IMR-90 (cell line): ENCODE measurements at regions not wholly inside any gene's neighbourhood (a gene's known extent, or its start where the extent isn't known, plus 50 kb on each side); places are given as distances from the start of the nearest gene placed in this dataset.
A peak's percentile ranks its signal among the peaks of the same experiment; 100 is the strongest.

Source experiments
- ATAC-seq: fragments of 200-7000 bp; cut with Tn5 transposase; 2 replicates; pipeline ENCODE4 v1.9.1; 2020; ENCODE audit warnings: low read depth, mild to moderate bottlenecking, moderate library complexity
- BruUV-seq: library from RNA; stranded (reverse); fragments of 400-500 nt; replicated peaks from 2 replicates; lab custom pipeline; 2021; lab: Mats Ljungman, UMichigan
- CTCF ChIA-PET: fragments of 300-600 bp; formaldehyde crosslinking; extraction: SDS; loops from one replicate; lab custom pipeline; 2021; ENCODE audit warnings: antibody characterized with exemption; lab: Yijun Ruan, JAX
- POLR2A ChIA-PET: fragments of 300-600 bp; sonication (Branson Sonifier 250); formaldehyde crosslinking; loops from one replicate; lab custom pipeline; 2022; ENCODE audit warnings: antibody characterized with exemption; ENCODE audit not compliant: unreplicated experiment; lab: Charles Lee
- DNase-seq: peaks from one replicate; pipeline ENCODE4 v3.0.0; 2013
- H2AFZ ChIP-seq: replicated peaks from 2 replicates; pipeline ENCODE3; 2013; ENCODE audit warnings: low read length, mild to moderate bottlenecking; ENCODE audit not compliant: poor library complexity
- H2AK5ac ChIP-seq: 2 replicates; pipeline ENCODE4 v1.6.1; 2013; ENCODE audit warnings: low read depth, low read length, inconsistent platforms
- H2AK9ac ChIP-seq: replicated peaks from 2 replicates; pipeline ENCODE3; 2013; ENCODE audit warnings: mild to moderate bottlenecking, low read depth, low read length, moderate library complexity; ENCODE audit not compliant: poor library complexity
- H2BK120ac ChIP-seq: 2 replicates; pipeline ENCODE4 v1.6.1; 2013; ENCODE audit warnings: low read depth, low read length, inconsistent platforms
- H2BK15ac ChIP-seq: 3 replicates; pipeline ENCODE4 v1.6.1; 2013; ENCODE audit warnings: low read depth, low read length, inconsistent platforms
- H2BK20ac ChIP-seq: 2 replicates; pipeline ENCODE4 v1.6.1; 2013; ENCODE audit warnings: low read depth, mild to moderate bottlenecking, inconsistent platforms, low read length, moderate library complexity
- H2BK5ac ChIP-seq: 2 replicates; pipeline ENCODE4 v1.6.1; 2013; ENCODE audit warnings: mild to moderate bottlenecking, low read depth, low read length, inconsistent platforms; ENCODE audit not compliant: poor library complexity, severe bottlenecking
- H3K14ac ChIP-seq: replicated peaks from 2 replicates; pipeline ENCODE4 v1.6.1; 2013; ENCODE audit warnings: low read depth, low read length, inconsistent platforms
- H3K18ac ChIP-seq: 2 replicates; pipeline ENCODE4 v1.6.1; 2013; ENCODE audit warnings: low read depth, low read length, control low read depth
- H3K23ac ChIP-seq: 2 replicates; pipeline ENCODE4 v1.6.1; 2013; ENCODE audit warnings: low read depth, low read length, inconsistent platforms
- H3K27ac ChIP-seq: 2 replicates; pipeline ENCODE4 v1.5.1; 2013; ENCODE audit warnings: mild to moderate bottlenecking, control low read depth, low read length; ENCODE audit not compliant: insufficient read depth
- H3K27me3 ChIP-seq: 2 replicates; pipeline ENCODE4 v1.6.1; 2013; ENCODE audit warnings: low read length; ENCODE audit not compliant: control insufficient read depth, insufficient read depth
- H3K36me3 ChIP-seq: 2 replicates; pipeline ENCODE4 v1.6.1; 2013; ENCODE audit warnings: low read length, mixed read lengths; ENCODE audit not compliant: control insufficient read depth, insufficient read depth
- H3K4ac ChIP-seq: 2 replicates; pipeline ENCODE4 v1.6.1; 2013; ENCODE audit warnings: low read depth, low read length, inconsistent platforms
- H3K4me1 ChIP-seq: 2 replicates; pipeline ENCODE4 v1.6.1; 2013; ENCODE audit warnings: low read length, mixed read lengths; ENCODE audit not compliant: control insufficient read depth, insufficient read depth
- H3K4me2 ChIP-seq: 2 replicates; pipeline ENCODE4 v1.6.1; 2013; ENCODE audit warnings: low read depth, mild to moderate bottlenecking, control low read depth, low read length, moderate library complexity
- H3K4me3 ChIP-seq: 2 replicates; pipeline ENCODE4 v1.5.1; 2013; ENCODE audit warnings: low read depth, mild to moderate bottlenecking, control low read depth, low read length, moderate library complexity; ENCODE audit not compliant: insufficient read depth
- H3K56ac ChIP-seq: 2 replicates; pipeline ENCODE4 v1.6.1; 2013; ENCODE audit warnings: low read length, inconsistent platforms; ENCODE audit not compliant: insufficient read depth; ENCODE audit errors: extremely low read depth
- H3K79me1 ChIP-seq, 2 experiments: 2 replicates each; pipeline ENCODE4 v1.6.1; 2013; ENCODE audit warnings: low read length in 2 of 2, inconsistent platforms in 1 of 2, low read depth in 1 of 2
- H3K9ac ChIP-seq: 2 replicates; pipeline ENCODE4 v1.6.1; 2013; ENCODE audit warnings: low read depth, low read length, control low read depth
- H3K9me1 ChIP-seq: 2 replicates; pipeline ENCODE4 v1.6.1; 2013; ENCODE audit warnings: low read length, inconsistent platforms; ENCODE audit not compliant: insufficient read depth
- H3K9me3 ChIP-seq: 2 replicates; pipeline ENCODE4 v1.6.1; 2013; ENCODE audit warnings: low read length; ENCODE audit not compliant: control insufficient read depth, insufficient read depth
- H4K20me1 ChIP-seq: 2 replicates; pipeline ENCODE4 v1.6.1; 2013; ENCODE audit warnings: low read length, inconsistent platforms; ENCODE audit not compliant: insufficient read depth
- H4K5ac ChIP-seq: 2 replicates; pipeline ENCODE4 v1.6.1; 2013; ENCODE audit warnings: mild to moderate bottlenecking, low read depth, low read length, control low read depth
- H4K8ac ChIP-seq, 2 experiments: 2 replicates each; pipeline ENCODE4 v1.6.1; 2013; ENCODE audit warnings: low read depth in 2 of 2, low read length in 2 of 2, control low read depth in 1 of 2, inconsistent platforms in 1 of 2
- H4K91ac ChIP-seq: 2 replicates; pipeline ENCODE4 v1.6.1; 2013; ENCODE audit warnings: low read depth, low read length, inconsistent platforms; ENCODE audit not compliant: insufficient read depth
- BHLHE40 ChIP-seq: fragments of 150-350 bp; IDR thresholded peaks from 2 replicates; pipeline ENCODE4 v1.6.1; 2016; ENCODE audit warnings: mild to moderate bottlenecking, low read depth, low read length
- CEBPB ChIP-seq: IDR thresholded peaks from 2 replicates; pipeline ENCODE4 v1.6.1; 2012; ENCODE audit warnings: low read depth, low read length, improper control_type of control experiment
- CHD1 ChIP-seq: IDR thresholded peaks from 2 replicates; pipeline ENCODE4 v1.6.1; 2012; ENCODE audit warnings: low read depth, low read length, improper control_type of control experiment
- FOS ChIP-seq: fragments of 150-350 bp; IDR thresholded peaks from 2 replicates; pipeline ENCODE4 v1.6.1; 2016; ENCODE audit warnings: low read depth, low read length
- MAFK ChIP-seq: IDR thresholded peaks from 2 replicates; pipeline ENCODE4 v1.6.1; 2012; ENCODE audit warnings: low read depth, low read length, improper control_type of control experiment
- MAZ ChIP-seq: IDR thresholded peaks from 2 replicates; pipeline ENCODE4 v1.6.1; 2012; ENCODE audit warnings: low read depth, mild to moderate bottlenecking, low read length, improper control_type of control experiment, moderate library complexity, borderline replicate concordance
- MXI1 ChIP-seq: IDR thresholded peaks from 2 replicates; pipeline ENCODE4 v1.6.1; 2012; ENCODE audit warnings: low read depth, mild to moderate bottlenecking, low read length, moderate library complexity, borderline replicate concordance
- NFE2L2 ChIP-seq: fragments of 150-350 bp; IDR thresholded peaks from 2 replicates; pipeline ENCODE4 v1.6.1; 2016; ENCODE audit warnings: low read depth, mild to moderate bottlenecking, low read length
- POLR2A ChIP-seq: IDR thresholded peaks from 2 replicates; pipeline ENCODE4 v1.6.1; 2012; ENCODE audit warnings: mild to moderate bottlenecking, low read depth, low read length
- RAD21 ChIP-seq: IDR thresholded peaks from 2 replicates; pipeline ENCODE4 v1.6.1; 2012; ENCODE audit warnings: low read length, improper control_type of control experiment
- RCOR1 ChIP-seq: IDR thresholded peaks from 2 replicates; pipeline ENCODE4 v1.6.1; 2012; ENCODE audit warnings: mild to moderate bottlenecking, low read length, improper control_type of control experiment; ENCODE audit not compliant: insufficient replicate concordance
- RFX5 ChIP-seq: IDR thresholded peaks from 2 replicates; pipeline ENCODE4 v1.8.0; 2012; ENCODE audit warnings: low read depth, mild to moderate bottlenecking, low read length, moderate library complexity
- SMC3 ChIP-seq: fragments of 150-350 bp; IDR thresholded peaks from 2 replicates; pipeline ENCODE4 v1.6.1; 2016; ENCODE audit warnings: low read depth, mild to moderate bottlenecking, antibody characterized with exemption, low read length, moderate library complexity
- USF2 ChIP-seq: fragments of 150-350 bp; IDR thresholded peaks from 2 replicates; pipeline ENCODE4 v1.6.1; 2017; ENCODE audit warnings: mild to moderate bottlenecking, antibody characterized with exemption, low read length, low read depth
- WGBS, 2 experiments: methylation state at CpG; one replicate each; pipeline versions ENCODE4 v1.1.5 to v1.1.7; 2013; ENCODE audit warnings: missing lambda C conversion rate in 2 of 2; ENCODE audit not compliant: insufficient read length in 1 of 2; ENCODE audit errors: extremely low coverage in 2 of 2; 5-methylcytosine and 5-hydroxymethylcytosine counted together
- dilution Hi-C: fragments of 300-500 bp; cut with HindIII; formaldehyde crosslinking; loops from one replicate; pipeline ENCODE4 v1.14.3; 2018; ENCODE audit warnings: low sequenced_read_pairs; ENCODE audit not compliant: unreplicated experiment
- in situ Hi-C: fragments of 300-500 bp; cut with MboI; formaldehyde crosslinking; loops from 3 replicates; pipeline ENCODE4 v1.14.3; 2019; ENCODE audit warnings: low sequenced_read_pairs, inconsistent platforms, mixed read lengths
- intact Hi-C: fragments of 100-400 bp; cut with micrococcal nuclease; formaldehyde crosslinking; loops from 2 replicates; pipeline ENCODE4 v1.10.0; 2022
- TF ChIP-seq, protein P1 (sequence below): conservative IDR thresholded peaks from 2 replicates; pipeline ENCODE4 v1.5.1; 2012; ENCODE audit warnings: mild to moderate bottlenecking, low read depth, low read length, improper control_type of control experiment
- TF ChIP-seq, protein P2 (sequence below): fragments of 150-350 bp; IDR thresholded peaks from 2 replicates; pipeline ENCODE4 v1.6.1; 2016; ENCODE audit warnings: low read depth, mild to moderate bottlenecking, low read length, moderate library complexity, borderline replicate concordance

DNA sequence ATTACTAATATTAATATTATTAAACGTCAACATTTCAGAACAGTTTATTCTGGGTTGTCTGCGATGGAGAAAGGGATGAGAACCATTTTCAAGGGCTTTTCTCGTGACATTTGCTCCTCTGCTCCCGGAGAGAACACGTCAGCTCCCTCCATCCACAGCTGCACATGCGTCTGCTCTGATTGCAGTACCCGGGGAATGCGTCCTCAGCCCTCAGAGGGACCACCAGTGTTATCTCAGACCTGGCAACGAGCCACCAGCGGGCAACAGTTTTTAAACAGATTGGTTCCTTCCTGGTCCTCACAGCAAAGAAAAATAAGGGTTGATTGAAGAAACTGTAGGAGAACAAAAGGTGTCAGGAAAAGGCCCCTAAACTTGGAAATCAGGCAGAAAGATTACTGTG is 202.2 kb upstream of the ADAMTS9 start:
- Histone ChIP-seq H2BK15ac (no peak overlapping the region), H2AK9ac (no peak overlapping the region), H4K91ac (no peak overlapping the region), H3K79me1 (no peaks in the 10 kb centered on the region), H3K18ac (no peak overlapping the region), H3K4me2 (no peak overlapping the region), H3K27me3 (no peaks in the 10 kb centered on the region), H4K20me1 (no peaks in the 10 kb centered on the region), H2AK5ac (no peak overlapping the region), H3K4ac (no peak overlapping the region), H2BK20ac (no peak overlapping the region), H2AFZ (peak overlapping the region; percentile 12), H4K8ac (no peak overlapping the region), H3K9me3 (no peaks in the 10 kb centered on the region), H3K9me1 (no peaks in the 10 kb centered on the region), H3K56ac (no peak overlapping the region), H3K36me3 (no peaks in the 10 kb centered on the region), H3K9ac (no peak overlapping the region), H3K23ac (no peak overlapping the region), H3K27ac (no peak overlapping the region), H2BK5ac (no peak overlapping the region), H4K5ac (no peak overlapping the region), H3K4me3 (no peak overlapping the region), H3K14ac (no peak overlapping the region), H3K4me1 (peaks cover 4% of the 10 kb centered on the region; the same call in 1 of the 2 replicates), H2BK120ac (no peak overlapping the region)
- no peak for ATAC-seq
- CTCF ChIA-PET, result no interaction called here
- POLR2A ChIA-PET, result no interaction called here
- dilution Hi-C loops (no loop called here), in situ Hi-C loops (no loop called here), intact Hi-C loops (no loop called here)
- DNase-seq, result peak; percentile 75
- no TSS peak for BruUV-seq
- TF ChIP-seq RCOR1 (no peak), MAZ (no peak), NFE2L2 (no peak), CHD1 (no peak), USF2 (no peak), CEBPB (no peak), MXI1 (no peak), RFX5 (no peak), FOS (no peak), BHLHE40 (no peak), MAFK (no peak), SMC3 (no peak), POLR2A (no peak), RAD21 (no peak)
- TF ChIP-seq, protein P1, sequence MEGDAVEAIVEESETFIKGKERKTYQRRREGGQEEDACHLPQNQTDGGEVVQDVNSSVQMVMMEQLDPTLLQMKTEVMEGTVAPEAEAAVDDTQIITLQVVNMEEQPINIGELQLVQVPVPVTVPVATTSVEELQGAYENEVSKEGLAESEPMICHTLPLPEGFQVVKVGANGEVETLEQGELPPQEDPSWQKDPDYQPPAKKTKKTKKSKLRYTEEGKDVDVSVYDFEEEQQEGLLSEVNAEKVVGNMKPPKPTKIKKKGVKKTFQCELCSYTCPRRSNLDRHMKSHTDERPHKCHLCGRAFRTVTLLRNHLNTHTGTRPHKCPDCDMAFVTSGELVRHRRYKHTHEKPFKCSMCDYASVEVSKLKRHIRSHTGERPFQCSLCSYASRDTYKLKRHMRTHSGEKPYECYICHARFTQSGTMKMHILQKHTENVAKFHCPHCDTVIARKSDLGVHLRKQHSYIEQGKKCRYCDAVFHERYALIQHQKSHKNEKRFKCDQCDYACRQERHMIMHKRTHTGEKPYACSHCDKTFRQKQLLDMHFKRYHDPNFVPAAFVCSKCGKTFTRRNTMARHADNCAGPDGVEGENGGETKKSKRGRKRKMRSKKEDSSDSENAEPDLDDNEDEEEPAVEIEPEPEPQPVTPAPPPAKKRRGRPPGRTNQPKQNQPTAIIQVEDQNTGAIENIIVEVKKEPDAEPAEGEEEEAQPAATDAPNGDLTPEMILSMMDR, result no peak
- TF ChIP-seq, protein P2, sequence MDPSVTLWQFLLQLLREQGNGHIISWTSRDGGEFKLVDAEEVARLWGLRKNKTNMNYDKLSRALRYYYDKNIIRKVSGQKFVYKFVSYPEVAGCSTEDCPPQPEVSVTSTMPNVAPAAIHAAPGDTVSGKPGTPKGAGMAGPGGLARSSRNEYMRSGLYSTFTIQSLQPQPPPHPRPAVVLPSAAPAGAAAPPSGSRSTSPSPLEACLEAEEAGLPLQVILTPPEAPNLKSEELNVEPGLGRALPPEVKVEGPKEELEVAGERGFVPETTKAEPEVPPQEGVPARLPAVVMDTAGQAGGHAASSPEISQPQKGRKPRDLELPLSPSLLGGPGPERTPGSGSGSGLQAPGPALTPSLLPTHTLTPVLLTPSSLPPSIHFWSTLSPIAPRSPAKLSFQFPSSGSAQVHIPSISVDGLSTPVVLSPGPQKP, result no peak
- 27% methylated on average over 3 of the region's 10 CpGs; no CpG with 5 or more reads in 1 of the 2 experiments for WGBS, 2 experiments
